GM21529 (cell line): ENCODE measurements at regions not wholly inside any gene's neighbourhood (a gene's known extent, or its start where the extent isn't known, plus 50 kb on each side); places are given as distances from the start of the nearest gene placed in this dataset.
"Not testable (repeated sequence)": the region's sequence is repeated elsewhere in the genome, so short reads cannot be mapped to it uniquely, and the experiment has no call there.

Experiments
- ATAC-seq: cut with Tn5 transposase; IDR thresholded peaks from one replicate; pipeline ENCODE4 v1.9.1; 2021; ENCODE audit not compliant: unreplicated experiment

GRCh38 chrX:95764972-95765451, 919.6 kb upstream of the DIAPH2 start:
- ATAC-seq = peak; percentile 67

GRCh38 chrX:95771198-95771597, 913.4 kb upstream of the DIAPH2 start:
- not testable (repeated sequence) for ATAC-seq

GRCh38 chrX:95791876-95792275, 892.8 kb upstream of the DIAPH2 start:
- no peak for ATAC-seq

- ATAC-seq = no peak
These were observed 887.3 kb upstream of the DIAPH2 start for GRCh38 chrX:95797344-95797743.

GRCh38 chrX:95823796-95824195, 860.8 kb upstream of the DIAPH2 start:
- no peak for ATAC-seq

- no peak for ATAC-seq
These were observed 849.4 kb upstream of the DIAPH2 start for GRCh38 chrX:95835223-95835622.

GRCh38 chrX:95836517-95836916, 848.1 kb upstream of the DIAPH2 start:
- ATAC-seq = no peak

- ATAC-seq = no peak
These were observed 842.8 kb upstream of the DIAPH2 start for GRCh38 chrX:95841863-95842262.

GRCh38 chrX:95860127-95860526, 824.5 kb upstream of the DIAPH2 start:
- no peak for ATAC-seq

GRCh38 chrX:95875661-95876060, 809.0 kb upstream of the DIAPH2 start:
- no peak for ATAC-seq

- no peak for ATAC-seq
These were observed 805.8 kb upstream of the DIAPH2 start for GRCh38 chrX:95878874-95879273.

- ATAC-seq = no peak
These were observed 800.5 kb upstream of the DIAPH2 start for GRCh38 chrX:95884186-95884585.

- ATAC-seq = no peak
These were observed 799.6 kb upstream of the DIAPH2 start for GRCh38 chrX:95885074-95885473.

- no peak for ATAC-seq
These were observed 795.4 kb upstream of the DIAPH2 start for GRCh38 chrX:95889279-95889678.

GRCh38 chrX:95893636-95894035, 791.0 kb upstream of the DIAPH2 start:
- no peak for ATAC-seq

GRCh38 chrX:95903490-95903889, 781.2 kb upstream of the DIAPH2 start:
- no peak for ATAC-seq

- no peak for ATAC-seq
These were observed 780.7 kb upstream of the DIAPH2 start for GRCh38 chrX:95903975-95904374.

- no peak for ATAC-seq
These were observed 777.6 kb upstream of the DIAPH2 start for GRCh38 chrX:95907081-95907480.

- ATAC-seq = no peak
These were observed 773.6 kb upstream of the DIAPH2 start for GRCh38 chrX:95911062-95911461.

- no peak for ATAC-seq
These were observed 765.0 kb upstream of the DIAPH2 start for GRCh38 chrX:95919605-95920004.

- ATAC-seq = no peak
These were observed 739.1 kb upstream of the DIAPH2 start for GRCh38 chrX:95945528-95945927.

- ATAC-seq = no peak
These were observed 735.1 kb upstream of the DIAPH2 start for GRCh38 chrX:95949588-95949987.

GRCh38 chrX:95950679-95951078, 734.0 kb upstream of the DIAPH2 start:
- no peak for ATAC-seq

- no peak for ATAC-seq
These were observed 731.1 kb upstream of the DIAPH2 start for GRCh38 chrX:95953564-95953963.
